Fibroblast of the aortic adventitia (primary cell): ENCODE measurements at regions not wholly inside any gene's neighbourhood (a gene's known extent, or its start where the extent isn't known, plus 50 kb on each side); places are given as distances from the start of the nearest gene placed in this dataset.
A peak's percentile ranks its signal among the peaks of the same experiment; 100 is the strongest.
"Not testable (repeated sequence)": the region's sequence is repeated elsewhere in the genome, so short reads cannot be mapped to it uniquely, and the experiment has no call there.

Source experiments
- DNase-seq: peaks from one replicate; pipeline ENCODE4 v3.0.0-alpha.2; 2010; ENCODE audit warnings: low read depth
- H3K4me3 ChIP-seq: 2 replicates; pipeline ENCODE4 v1.5.1; 2011; ENCODE audit warnings: low read depth, mild to moderate bottlenecking, control low read depth, low read length, moderate library complexity
- CTCF ChIP-seq: IDR thresholded peaks from 2 replicates; pipeline ENCODE4 v1.5.1; 2011; ENCODE audit warnings: mild to moderate bottlenecking, low read length, control low read depth, inconsistent platforms; ENCODE audit not compliant: insufficient read depth

- no peak for TF ChIP-seq CTCF
- no peak overlapping the region for H3K4me3 ChIP-seq
- peak; percentile 16 for DNase-seq
Measured at GRCh38 chr9:80994892-80995291, 694.5 kb downstream of the TLE1 start.

- H3K4me3 ChIP-seq, DNase-seq: not testable (repeated sequence)
Measured at GRCh38 chr9:80985595-80985994, 703.8 kb downstream of the TLE1 start.

DNA sequence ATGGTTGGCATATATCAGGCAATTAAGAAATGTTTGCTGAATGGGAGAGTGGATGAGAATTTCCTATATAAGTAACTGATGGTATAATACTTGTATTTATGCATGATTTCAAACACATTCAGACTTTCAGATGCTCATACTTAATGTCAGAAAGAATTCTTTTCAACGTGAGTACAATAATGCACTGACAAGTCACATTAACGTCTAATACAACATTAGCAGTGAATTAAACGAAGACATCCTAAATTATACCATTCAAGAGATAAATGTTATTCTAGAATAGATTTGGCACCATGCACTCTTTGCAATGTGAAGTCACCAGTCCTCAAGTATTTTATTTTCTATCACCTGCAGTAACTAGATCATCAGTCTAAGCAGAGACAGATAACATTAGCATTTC lies 712.9 kb downstream of the TLE1 start:
- no peak for TF ChIP-seq CTCF
- H3K4me3 ChIP-seq: no peak overlapping the region
- no peak for DNase-seq

GRCh38 chr9:80970377-80970776 lies 719.0 kb downstream of the TLE1 start:
- not testable (repeated sequence) for H3K4me3 ChIP-seq, DNase-seq

- no peak overlapping the region for H3K4me3 ChIP-seq
- peak; percentile 29 for DNase-seq
- no peak for TF ChIP-seq CTCF
Measured at GRCh38 chr9:80968611-80969010, 720.7 kb downstream of the TLE1 start.

DNA sequence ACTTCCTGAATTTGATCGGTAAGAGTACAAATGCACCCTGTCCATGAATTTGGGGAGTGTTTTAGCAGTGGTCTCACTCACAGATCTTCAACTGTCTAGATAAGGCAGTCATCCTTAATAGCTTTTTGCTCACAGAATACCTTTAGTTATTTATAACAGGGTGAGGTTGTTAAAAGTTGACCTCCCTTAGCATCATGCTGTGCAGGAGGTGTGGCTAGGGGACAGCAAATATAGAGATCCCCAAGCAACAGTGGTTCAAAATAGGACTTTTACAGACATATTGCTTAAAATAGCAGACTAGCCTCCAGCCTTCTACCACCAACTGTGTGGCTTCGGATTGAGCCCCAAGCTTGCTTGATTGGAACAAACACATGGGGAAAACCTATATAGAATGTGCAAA lies 724.4 kb downstream of the TLE1 start:
- no peak for TF ChIP-seq CTCF
- no peak overlapping the region for H3K4me3 ChIP-seq
- no peak for DNase-seq

- no peak overlapping the region for H3K4me3 ChIP-seq
- no peak for DNase-seq
- no peak for TF ChIP-seq CTCF
Measured at GRCh38 chr9:80964374-80964773, 725.0 kb downstream of the TLE1 start.

DNA sequence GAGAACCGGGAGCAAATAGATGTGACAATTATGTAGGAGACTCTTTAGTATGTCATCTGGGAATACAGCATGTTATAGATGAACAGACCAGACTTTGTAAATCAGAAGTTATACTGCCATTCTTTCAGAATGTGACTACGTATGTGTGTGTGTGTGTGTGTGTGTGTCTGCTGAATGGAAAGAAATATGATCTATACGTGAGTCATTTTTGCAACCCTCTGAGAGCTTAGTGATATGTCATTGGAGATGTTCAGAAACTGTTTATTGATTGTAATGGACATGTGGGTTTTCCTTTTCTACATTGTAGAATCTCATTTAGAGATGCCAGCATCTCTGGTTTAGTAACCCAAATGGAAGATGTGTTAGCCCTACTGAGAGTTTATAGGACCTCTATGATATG lies 731.5 kb downstream of the TLE1 start:
- TF ChIP-seq CTCF: no peak
- H3K4me3 ChIP-seq: no peak overlapping the region
- no peak for DNase-seq
